ENCODE measurements at regions not wholly inside any gene's neighbourhood (a gene's known extent, or its start where the extent isn't known, plus 50 kb on each side); places are given as distances from the start of the nearest gene placed in this dataset.

DNA sequence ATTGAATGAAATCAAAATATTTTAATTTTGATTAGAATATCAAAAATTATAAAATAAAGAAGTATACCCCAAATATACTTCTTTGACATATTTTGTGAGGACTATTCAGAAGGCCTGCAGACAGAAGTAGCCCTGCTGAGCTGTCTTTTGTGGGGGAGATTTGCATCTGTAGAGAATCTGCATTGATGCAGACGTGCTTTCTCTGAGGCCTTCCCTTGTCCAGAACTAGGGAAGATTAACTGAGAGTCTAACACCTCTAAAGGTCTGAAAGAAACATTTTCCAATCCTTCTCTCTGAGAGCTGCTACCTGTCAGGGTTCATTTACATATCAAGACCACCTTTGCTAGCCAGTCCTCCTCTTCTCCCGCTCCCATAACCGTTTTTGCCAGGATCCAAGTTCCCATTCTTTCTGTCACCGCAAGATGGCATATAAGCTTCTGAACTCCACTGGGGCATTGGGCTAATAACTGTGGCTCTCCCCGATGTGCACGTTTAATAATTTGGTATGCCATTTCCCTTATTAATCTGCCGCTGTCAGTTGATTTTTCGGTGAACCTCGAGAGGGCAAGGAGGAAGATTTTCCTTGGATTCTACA, 510.4 kb upstream of the CNTNAP5 start:
- TF ChIP-seq, protein P1, sequence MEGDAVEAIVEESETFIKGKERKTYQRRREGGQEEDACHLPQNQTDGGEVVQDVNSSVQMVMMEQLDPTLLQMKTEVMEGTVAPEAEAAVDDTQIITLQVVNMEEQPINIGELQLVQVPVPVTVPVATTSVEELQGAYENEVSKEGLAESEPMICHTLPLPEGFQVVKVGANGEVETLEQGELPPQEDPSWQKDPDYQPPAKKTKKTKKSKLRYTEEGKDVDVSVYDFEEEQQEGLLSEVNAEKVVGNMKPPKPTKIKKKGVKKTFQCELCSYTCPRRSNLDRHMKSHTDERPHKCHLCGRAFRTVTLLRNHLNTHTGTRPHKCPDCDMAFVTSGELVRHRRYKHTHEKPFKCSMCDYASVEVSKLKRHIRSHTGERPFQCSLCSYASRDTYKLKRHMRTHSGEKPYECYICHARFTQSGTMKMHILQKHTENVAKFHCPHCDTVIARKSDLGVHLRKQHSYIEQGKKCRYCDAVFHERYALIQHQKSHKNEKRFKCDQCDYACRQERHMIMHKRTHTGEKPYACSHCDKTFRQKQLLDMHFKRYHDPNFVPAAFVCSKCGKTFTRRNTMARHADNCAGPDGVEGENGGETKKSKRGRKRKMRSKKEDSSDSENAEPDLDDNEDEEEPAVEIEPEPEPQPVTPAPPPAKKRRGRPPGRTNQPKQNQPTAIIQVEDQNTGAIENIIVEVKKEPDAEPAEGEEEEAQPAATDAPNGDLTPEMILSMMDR (conservative IDR thresholded peaks at IDR 0.05 in 1 of 2, IDR thresholded peaks at IDR 0.05 in 1 of 2; ENCODE audit: low read depth in 1 of 2, low read length in 2 of 2) = peak in 1 of 2 donors; percentile 5
- no peak for TF ChIP-seq EZH2 (IDR thresholded peaks at IDR 0.05; ENCODE audit: low read length, missing control alignments)
